ENCODE measurements at regions not wholly inside any gene's neighbourhood (a gene's known extent, or its start where the extent isn't known, plus 50 kb on each side); places are given as distances from the start of the nearest gene placed in this dataset.
"Not testable (repeated sequence)": the region's sequence is repeated elsewhere in the genome, so short reads cannot be mapped to it uniquely, and the experiment has no call there.

- H3K9ac ChIP-seq (ENCODE audit: low read depth in 1 of 2, low read length in 2 of 2) = no peak overlapping the region
- H3K4me1 ChIP-seq (ENCODE audit: control insufficient read depth in 2 of 2, insufficient read depth in 2 of 2, low read length in 2 of 2) = no peaks in the 10 kb centered on the region
- no peaks in the 10 kb centered on the region for H3K27me3 ChIP-seq (ENCODE audit: control insufficient read depth in 2 of 2, insufficient read depth in 2 of 2, low read length in 2 of 2)
- no peaks in the 10 kb centered on the region for H3K9me3 ChIP-seq (ENCODE audit: control insufficient read depth in 2 of 2, low read length in 2 of 2)
- no peaks in the 10 kb centered on the region for H3K36me3 ChIP-seq (ENCODE audit: control insufficient read depth in 2 of 2, insufficient read depth in 2 of 2, low read length in 2 of 2)
- no peak overlapping the region for H3K4me3 ChIP-seq (ENCODE audit: low read length in 2 of 2)
- H3K27ac ChIP-seq (ENCODE audit: low read depth in 2 of 2, low read length in 2 of 2) = no peak overlapping the region
Observed at GRCh38 chr13:76271728-76272232, 614.4 kb downstream of the KCTD12 start.

DNA sequence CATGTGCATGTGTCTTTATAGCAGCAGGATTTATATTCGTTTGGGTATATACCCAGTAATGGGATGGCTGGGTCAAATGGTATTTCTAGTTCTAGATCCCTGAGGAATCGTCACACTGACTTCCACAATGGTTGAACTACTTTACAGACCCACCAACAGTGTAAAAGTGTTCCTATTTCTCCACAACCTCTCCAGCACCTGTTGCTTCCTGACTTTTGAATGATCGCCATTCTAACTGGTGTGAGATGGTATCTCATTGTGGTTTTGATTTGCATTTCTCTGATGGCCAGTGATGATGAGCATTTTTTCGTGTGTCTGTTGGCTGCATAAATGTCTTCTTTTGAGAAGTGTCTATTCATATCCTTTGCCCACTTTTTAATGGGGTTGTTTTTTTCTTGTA lies 617.9 kb downstream of the KCTD12 start:
- H3K4me3 ChIP-seq (ENCODE audit: low read length in 2 of 2); H3K36me3 ChIP-seq (ENCODE audit: control insufficient read depth in 2 of 2, insufficient read depth in 2 of 2, low read length in 2 of 2); H3K9ac ChIP-seq (ENCODE audit: low read depth in 1 of 2, low read length in 2 of 2); H3K27ac ChIP-seq (ENCODE audit: low read depth in 2 of 2, low read length in 2 of 2); H3K4me1 ChIP-seq (ENCODE audit: control insufficient read depth in 2 of 2, insufficient read depth in 2 of 2, low read length in 2 of 2); H3K9me3 ChIP-seq (ENCODE audit: control insufficient read depth in 2 of 2, low read length in 2 of 2); H3K27me3 ChIP-seq (ENCODE audit: control insufficient read depth in 2 of 2, insufficient read depth in 2 of 2, low read length in 2 of 2): not testable (repeated sequence)

GRCh38 chr13:76267216-76267615 lies 619.0 kb downstream of the KCTD12 start:
- H3K9me3 ChIP-seq (ENCODE audit: control insufficient read depth in 2 of 2, low read length in 2 of 2) = no peaks in the 10 kb centered on the region
- H3K4me3 ChIP-seq (ENCODE audit: low read length in 2 of 2) = no peak overlapping the region
- no peaks in the 10 kb centered on the region for H3K36me3 ChIP-seq (ENCODE audit: control insufficient read depth in 2 of 2, insufficient read depth in 2 of 2, low read length in 2 of 2)
- H3K27me3 ChIP-seq (ENCODE audit: control insufficient read depth in 2 of 2, insufficient read depth in 2 of 2, low read length in 2 of 2) = no peaks in the 10 kb centered on the region
- H3K4me1 ChIP-seq (ENCODE audit: control insufficient read depth in 2 of 2, insufficient read depth in 2 of 2, low read length in 2 of 2) = no peaks in the 10 kb centered on the region
- H3K9ac ChIP-seq (ENCODE audit: low read depth in 1 of 2, low read length in 2 of 2) = no peak overlapping the region
- H3K27ac ChIP-seq (ENCODE audit: low read depth in 2 of 2, low read length in 2 of 2) = no peak overlapping the region

- H3K27me3 ChIP-seq (ENCODE audit: control insufficient read depth in 2 of 2, insufficient read depth in 2 of 2, low read length in 2 of 2) = no peaks in the 10 kb centered on the region
Observed at GRCh38 chr13:76266561-76266960, 619.6 kb downstream of the KCTD12 start.

GRCh38 chr13:76250211-76250610 lies 614.1 kb downstream of the LMO7 start:
- Histone ChIP-seq H3K4me3 (ENCODE audit: low read length in 2 of 2) (no peak overlapping the region), H3K27ac (ENCODE audit: low read depth in 2 of 2, low read length in 2 of 2) (no peak overlapping the region), H3K36me3 (ENCODE audit: control insufficient read depth in 2 of 2, insufficient read depth in 2 of 2, low read length in 2 of 2) (no peaks in the 10 kb centered on the region), H3K27me3 (ENCODE audit: control insufficient read depth in 2 of 2, insufficient read depth in 2 of 2, low read length in 2 of 2) (no peaks in the 10 kb centered on the region), H3K9me3 (ENCODE audit: control insufficient read depth in 2 of 2, low read length in 2 of 2) (no peaks in the 10 kb centered on the region), H3K4me1 (ENCODE audit: control insufficient read depth in 2 of 2, insufficient read depth in 2 of 2, low read length in 2 of 2) (no peaks in the 10 kb centered on the region), H3K9ac (ENCODE audit: low read depth in 1 of 2, low read length in 2 of 2) (no peak overlapping the region)

More at GRCh38 chr13:76266561-76266960, 619.6 kb downstream of the KCTD12 start:
- Histone ChIP-seq H3K4me1 (ENCODE audit: control insufficient read depth in 2 of 2, insufficient read depth in 2 of 2, low read length in 2 of 2) (no peaks in the 10 kb centered on the region), H3K9ac (ENCODE audit: low read depth in 1 of 2, low read length in 2 of 2) (no peak overlapping the region), H3K36me3 (ENCODE audit: control insufficient read depth in 2 of 2, insufficient read depth in 2 of 2, low read length in 2 of 2) (no peaks in the 10 kb centered on the region), H3K9me3 (ENCODE audit: control insufficient read depth in 2 of 2, low read length in 2 of 2) (no peaks in the 10 kb centered on the region), H3K27ac (ENCODE audit: low read depth in 2 of 2, low read length in 2 of 2) (no peak overlapping the region), H3K4me3 (ENCODE audit: low read length in 2 of 2) (no peak overlapping the region)

DNA sequence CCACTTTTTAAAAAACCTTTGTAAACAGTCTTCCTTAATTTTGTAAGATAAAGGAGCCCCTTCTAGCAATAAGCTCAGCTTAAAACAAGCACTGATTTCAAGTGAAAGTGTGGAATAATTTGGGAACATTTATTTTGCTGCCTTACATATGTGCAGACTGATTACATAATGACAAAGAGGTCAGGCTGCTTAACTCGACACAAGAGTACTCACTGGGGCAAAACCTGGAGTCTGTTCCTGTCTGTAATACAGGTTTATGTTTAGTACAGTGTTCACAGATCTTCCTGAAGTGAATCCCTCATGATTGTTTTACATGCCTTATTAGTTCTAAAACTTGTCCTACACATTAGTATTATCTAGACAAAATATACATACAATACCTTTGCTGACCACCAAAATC lies 609.8 kb downstream of the LMO7 start:
- Histone ChIP-seq H3K27me3 (ENCODE audit: control insufficient read depth in 2 of 2, insufficient read depth in 2 of 2, low read length in 2 of 2) (no peaks in the 10 kb centered on the region), H3K9ac (ENCODE audit: low read depth in 1 of 2, low read length in 2 of 2) (no peak overlapping the region), H3K27ac (ENCODE audit: low read depth in 2 of 2, low read length in 2 of 2) (no peak overlapping the region), H3K4me1 (ENCODE audit: control insufficient read depth in 2 of 2, insufficient read depth in 2 of 2, low read length in 2 of 2) (no peaks in the 10 kb centered on the region), H3K36me3 (ENCODE audit: control insufficient read depth in 2 of 2, insufficient read depth in 2 of 2, low read length in 2 of 2) (no peaks in the 10 kb centered on the region), H3K4me3 (ENCODE audit: low read length in 2 of 2) (no peak overlapping the region), H3K9me3 (ENCODE audit: control insufficient read depth in 2 of 2, low read length in 2 of 2) (no peaks in the 10 kb centered on the region)

DNA sequence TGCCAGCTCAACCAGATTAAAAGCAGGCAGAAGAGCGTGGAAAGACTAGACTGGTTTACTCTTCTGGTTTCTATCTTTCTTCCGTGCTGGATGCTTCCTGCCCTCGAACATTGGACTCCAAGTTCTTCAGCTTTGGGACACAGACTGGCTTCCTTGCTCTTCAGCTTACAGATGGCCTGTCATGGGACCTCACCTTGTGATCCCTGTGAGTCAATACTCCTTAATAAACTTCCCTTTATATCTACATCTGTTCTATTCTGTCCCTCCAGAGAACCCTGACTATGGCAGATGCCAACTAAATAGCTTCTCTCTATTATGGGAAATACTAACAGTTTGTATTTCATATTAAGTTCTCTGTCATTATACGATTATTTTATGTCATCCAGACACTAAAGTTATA lies 609.1 kb downstream of the LMO7 start:
- no peak overlapping the region for H3K27ac ChIP-seq (ENCODE audit: low read depth in 2 of 2, low read length in 2 of 2)
- no peaks in the 10 kb centered on the region for H3K27me3 ChIP-seq (ENCODE audit: control insufficient read depth in 2 of 2, insufficient read depth in 2 of 2, low read length in 2 of 2)
- no peak overlapping the region for H3K4me3 ChIP-seq (ENCODE audit: low read length in 2 of 2)
- no peaks in the 10 kb centered on the region for H3K36me3 ChIP-seq (ENCODE audit: control insufficient read depth in 2 of 2, insufficient read depth in 2 of 2, low read length in 2 of 2)
- H3K9me3 ChIP-seq (ENCODE audit: control insufficient read depth in 2 of 2, low read length in 2 of 2) = no peaks in the 10 kb centered on the region
- no peaks in the 10 kb centered on the region for H3K4me1 ChIP-seq (ENCODE audit: control insufficient read depth in 2 of 2, insufficient read depth in 2 of 2, low read length in 2 of 2)
- H3K9ac ChIP-seq (ENCODE audit: low read depth in 1 of 2, low read length in 2 of 2) = no peak overlapping the region

GRCh38 chr13:76243120-76243519 lies 607.0 kb downstream of the LMO7 start:
- H3K27ac ChIP-seq (ENCODE audit: low read depth in 2 of 2, low read length in 2 of 2); H3K9me3 ChIP-seq (ENCODE audit: control insufficient read depth in 2 of 2, low read length in 2 of 2); H3K36me3 ChIP-seq (ENCODE audit: control insufficient read depth in 2 of 2, insufficient read depth in 2 of 2, low read length in 2 of 2); H3K27me3 ChIP-seq (ENCODE audit: control insufficient read depth in 2 of 2, insufficient read depth in 2 of 2, low read length in 2 of 2); H3K9ac ChIP-seq (ENCODE audit: low read depth in 1 of 2, low read length in 2 of 2); H3K4me1 ChIP-seq (ENCODE audit: control insufficient read depth in 2 of 2, insufficient read depth in 2 of 2, low read length in 2 of 2); H3K4me3 ChIP-seq (ENCODE audit: low read length in 2 of 2): not testable (repeated sequence)

DNA sequence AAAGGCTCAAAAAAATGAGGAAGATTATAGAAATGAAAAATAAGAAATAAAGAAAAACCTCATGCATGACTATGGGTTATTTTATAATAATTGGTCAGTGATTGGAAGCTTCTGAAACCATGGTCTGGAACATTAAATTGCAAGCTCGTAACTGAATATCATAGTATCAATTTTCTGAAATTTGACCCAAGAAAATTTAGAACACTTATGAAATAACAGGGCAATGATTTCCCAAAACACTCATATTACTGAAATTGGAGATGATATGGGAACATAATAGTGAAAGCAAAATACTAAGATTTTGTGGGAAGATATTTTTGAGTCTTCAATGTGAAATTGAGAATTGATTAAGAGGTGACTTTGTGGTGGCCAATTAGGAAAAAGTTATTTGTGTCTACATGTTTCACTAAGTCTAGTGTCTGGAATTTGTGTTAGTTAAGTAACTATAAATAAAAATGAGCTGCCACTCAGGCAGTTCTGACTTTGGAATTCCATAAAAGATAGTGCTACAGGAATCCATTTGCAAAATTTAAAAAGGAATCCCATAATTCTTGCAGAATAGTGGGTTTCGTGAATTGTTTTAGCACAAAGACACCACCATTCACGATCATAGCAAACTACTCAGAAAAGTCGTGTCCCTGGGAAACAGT lies 603.0 kb downstream of the LMO7 start:
- Histone ChIP-seq H3K4me3 (ENCODE audit: low read length in 2 of 2) (no peak overlapping the region), H3K27me3 (ENCODE audit: control insufficient read depth in 2 of 2, insufficient read depth in 2 of 2, low read length in 2 of 2) (no peaks in the 10 kb centered on the region), H3K9me3 (ENCODE audit: control insufficient read depth in 2 of 2, low read length in 2 of 2) (no peaks in the 10 kb centered on the region), H3K36me3 (ENCODE audit: control insufficient read depth in 2 of 2, insufficient read depth in 2 of 2, low read length in 2 of 2) (no peaks in the 10 kb centered on the region), H3K9ac (ENCODE audit: low read depth in 1 of 2, low read length in 2 of 2) (no peak overlapping the region), H3K4me1 (ENCODE audit: control insufficient read depth in 2 of 2, insufficient read depth in 2 of 2, low read length in 2 of 2) (no peaks in the 10 kb centered on the region), H3K27ac (ENCODE audit: low read depth in 2 of 2, low read length in 2 of 2) (no peak overlapping the region)

DNA sequence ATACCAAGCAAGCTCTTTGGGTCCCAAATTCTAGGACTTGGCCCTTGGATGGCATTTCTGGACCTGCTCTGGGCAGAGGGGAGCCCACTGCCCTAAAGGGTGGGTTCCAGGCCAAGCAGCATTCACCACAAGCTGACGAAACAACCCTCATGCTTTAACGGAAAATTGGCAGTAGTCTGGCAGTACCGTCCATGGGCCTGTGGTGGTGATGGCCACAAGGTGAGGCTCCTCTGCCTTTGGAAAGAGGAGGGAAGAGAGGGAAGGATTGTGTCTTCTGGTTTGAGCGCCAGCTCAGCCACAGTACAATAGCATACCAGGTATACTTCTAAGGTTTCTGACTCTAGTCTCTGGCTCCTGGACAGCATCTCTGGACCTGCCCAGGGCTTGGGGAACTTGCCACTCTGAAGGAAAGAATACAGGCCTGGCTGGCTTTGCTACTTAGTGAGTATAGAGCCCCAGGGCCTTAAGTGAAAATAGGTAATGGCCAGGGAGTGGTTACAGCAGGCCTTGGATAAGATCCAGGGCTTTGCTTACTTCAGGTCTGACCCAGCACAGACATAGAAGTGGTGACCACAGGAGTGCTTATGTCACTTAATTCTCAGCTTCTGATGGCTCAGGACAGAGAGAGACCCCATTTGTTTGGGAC lies 595.5 kb downstream of the LMO7 start:
- H3K27me3 ChIP-seq (ENCODE audit: control insufficient read depth in 2 of 2, insufficient read depth in 2 of 2, low read length in 2 of 2) = no peaks in the 10 kb centered on the region
- no peaks in the 10 kb centered on the region for H3K4me1 ChIP-seq (ENCODE audit: control insufficient read depth in 2 of 2, insufficient read depth in 2 of 2, low read length in 2 of 2)
- H3K27ac ChIP-seq (ENCODE audit: low read depth in 2 of 2, low read length in 2 of 2) = no peak overlapping the region
- no peak overlapping the region for H3K4me3 ChIP-seq (ENCODE audit: low read length in 2 of 2)
- H3K9ac ChIP-seq (ENCODE audit: low read depth in 1 of 2, low read length in 2 of 2) = no peak overlapping the region
- no peaks in the 10 kb centered on the region for H3K36me3 ChIP-seq (ENCODE audit: control insufficient read depth in 2 of 2, insufficient read depth in 2 of 2, low read length in 2 of 2)
- H3K9me3 ChIP-seq (ENCODE audit: control insufficient read depth in 2 of 2, low read length in 2 of 2) = no peaks in the 10 kb centered on the region
